Heart left ventricle (tissue), 13 donors: ENCODE measurements at regions not wholly inside any gene's neighbourhood (a gene's known extent, or its start where the extent isn't known, plus 50 kb on each side); places are given as distances from the start of the nearest gene placed in this dataset.

Source experiments
- CTCF ChIP-seq, 12 donors: fragments of 200-600 bp; sonication (generic) in 4 of 12; IDR thresholded peaks; one replicate each; pipeline versions ENCODE4 v1.5.0 to v1.8.0; 2018 to 2022; ENCODE audit warnings: antibody characterized with exemption in 12 of 12, mild to moderate bottlenecking in 5 of 12
- POLR2A ChIP-seq, 2 donors: fragments of 450-650 bp; IDR thresholded peaks; one replicate each; pipeline ENCODE4 v1.6.1; 2017; ENCODE audit warnings: antibody characterized with exemption in 2 of 2, mild to moderate bottlenecking in 2 of 2, moderate library complexity in 2 of 2
- donor health status: ischemic (EF 13 %, LVEDD 7.1; RV severe dilation, severe dysfunction).
- donor health status: DM: no; HTN: yes; CAD: no.
- donor health status: DM: no; HTN: no; CAD: no.
- donor health status: ischemic (EF 25% LVEDD 6.9; RV normal size, moderate dysfunction).
- donor health status: ischemic (EF 25% LVEDD 5.7; RV mildly dilated, moderate dysfunction).
- donor health status: ischemic (EF 35%, LVEDD 5.7; RV mildly dilated, moderate dysfunction).
- donor health status: nonischemic (EF 11% LVEDD 7.7; RV severe dilation, severe dysfunction).
- donor health status: DM: yes; HTN: yes; CAD: no.
- donor health status: PGD.
- donor health status: ischemic (EF 29% LVEDD 5.4; RV normal size, mild dysfunction).
- donor health status: nonischemic (EF 23%, LVEDD 6.1; RV moderate dilation, normal function).

GRCh38 chr2:114281188-114281587 lies 161.3 kb upstream of the DPP10 start:
- no peak for TF ChIP-seq CTCF (IDR thresholded peaks at IDR 0.05)
- TF ChIP-seq POLR2A (IDR thresholded peaks at IDR 0.05), result no peak
